Right ventricle myocardium inferior (tissue), 1 donor: ENCODE measurements at regions not wholly inside any gene's neighbourhood (a gene's known extent, or its start where the extent isn't known, plus 50 kb on each side); places are given as distances from the start of the nearest gene placed in this dataset.
"Not testable (repeated sequence)": the region's sequence is repeated elsewhere in the genome, so short reads cannot be mapped to it uniquely, and the experiment has no call there.

Experiments used
- ATAC-seq: fragments of 200-7000 bp; cut with Tn5 transposase; one replicate; pipeline ENCODE4 v1.9.1; 2020; ENCODE audit warnings: mild to moderate bottlenecking, moderate library complexity
- DNase-seq: peaks from one replicate; pipeline ENCODE4 v3.0.0; 2021; ENCODE audit errors: missing footprints
- intact Hi-C: fragments of 100-400 bp; cut with DNase I; formaldehyde crosslinking; loops from one replicate; pipeline ENCODE4 v1.11.0; 2022
- donor health status: DM: no; HTN: yes; CAD: no; lungs with severe emphysema.

DNA sequence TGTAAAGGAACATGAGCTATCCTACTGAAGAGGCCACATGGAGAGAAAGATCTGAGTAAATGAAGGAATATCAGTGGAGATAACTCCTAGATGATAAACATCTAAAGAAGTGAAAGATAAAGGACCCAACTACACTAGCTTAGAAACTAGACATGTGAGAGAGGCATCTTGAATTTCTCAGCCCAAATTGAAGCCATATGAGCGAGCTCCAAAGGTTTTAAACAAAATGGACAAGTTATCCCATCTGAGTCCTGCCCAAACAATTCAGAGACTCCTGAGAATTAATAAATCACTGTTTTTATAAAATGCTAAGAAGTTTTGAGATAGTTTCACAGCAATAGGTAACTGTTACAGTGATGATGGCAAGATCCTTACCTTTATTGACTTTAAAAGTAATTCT is 438.9 kb downstream of the NAV3 start:
- intact Hi-C loops: no loop called here
- no peak for ATAC-seq
- DNase-seq: no peak

DNA sequence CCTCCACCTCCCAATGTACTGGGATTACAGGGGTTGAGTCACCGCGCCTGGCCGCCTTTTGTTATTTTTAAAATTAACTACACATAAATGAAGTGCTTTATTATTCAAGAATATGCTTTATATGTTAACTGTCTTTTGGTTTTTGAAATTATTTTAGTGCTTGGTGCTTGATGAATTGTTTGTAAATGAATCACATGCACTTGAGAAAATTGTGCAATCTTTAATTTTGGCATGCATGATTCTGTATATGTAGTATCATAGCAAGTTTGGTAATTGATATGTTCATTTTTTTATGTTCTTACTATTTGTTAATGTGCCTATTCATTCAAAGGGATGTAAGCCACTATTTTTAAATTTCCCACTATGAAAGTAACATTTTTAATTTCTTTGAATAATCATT is 440.9 kb downstream of the NAV3 start:
- intact Hi-C loops: no loop called here
- DNase-seq (no peak), ATAC-seq (no peak)

DNA sequence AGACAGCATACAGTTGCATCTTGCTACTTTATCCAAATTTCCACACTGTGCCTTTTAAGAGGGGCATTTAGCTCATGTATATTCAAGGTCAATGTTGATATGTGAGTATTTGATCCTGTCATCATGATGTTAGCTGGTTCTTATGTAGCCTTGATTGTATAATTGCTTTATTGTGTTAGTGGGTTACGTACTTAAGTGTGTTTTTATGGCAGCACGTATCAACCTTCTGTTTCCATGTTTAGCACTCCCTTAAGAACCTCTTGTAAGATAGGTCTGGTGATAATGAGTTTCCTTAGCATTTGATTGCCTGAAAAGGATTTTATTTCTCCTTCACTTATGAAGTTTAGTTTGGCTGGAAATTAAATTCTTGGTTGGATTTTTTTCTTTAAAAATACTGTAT is 445.2 kb downstream of the NAV3 start:
- intact Hi-C loops: no loop called here
- no peak for ATAC-seq

DNA sequence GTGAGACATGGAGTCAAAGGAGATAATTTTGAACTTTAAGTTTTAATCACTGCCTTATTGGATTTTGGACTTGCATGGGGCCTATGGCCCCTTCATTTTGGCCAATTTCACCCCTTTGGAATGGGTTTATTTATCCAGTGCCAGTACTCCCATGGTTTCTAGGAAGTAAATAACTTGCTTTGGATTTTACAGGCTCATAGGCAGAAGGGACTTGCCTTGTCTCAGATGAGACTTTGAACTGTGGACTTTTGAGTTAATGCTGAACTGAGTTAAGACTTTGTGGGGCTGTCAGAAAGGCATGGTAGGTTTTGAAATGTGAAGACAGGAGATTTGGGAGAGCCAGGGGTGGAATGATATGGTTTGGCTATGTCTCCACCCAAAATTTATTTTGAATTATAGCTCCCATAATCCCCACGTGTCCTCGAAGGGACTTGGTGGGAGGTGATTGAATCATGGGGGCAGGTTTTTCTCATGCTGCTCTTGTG is 448.1 kb downstream of the NAV3 start:
- no peak for DNase-seq
- ATAC-seq: no peak
- intact Hi-C loops: no loop called here

More for the DNA sequence above, 445.2 kb downstream of the NAV3 start:
- no peak for DNase-seq

DNA sequence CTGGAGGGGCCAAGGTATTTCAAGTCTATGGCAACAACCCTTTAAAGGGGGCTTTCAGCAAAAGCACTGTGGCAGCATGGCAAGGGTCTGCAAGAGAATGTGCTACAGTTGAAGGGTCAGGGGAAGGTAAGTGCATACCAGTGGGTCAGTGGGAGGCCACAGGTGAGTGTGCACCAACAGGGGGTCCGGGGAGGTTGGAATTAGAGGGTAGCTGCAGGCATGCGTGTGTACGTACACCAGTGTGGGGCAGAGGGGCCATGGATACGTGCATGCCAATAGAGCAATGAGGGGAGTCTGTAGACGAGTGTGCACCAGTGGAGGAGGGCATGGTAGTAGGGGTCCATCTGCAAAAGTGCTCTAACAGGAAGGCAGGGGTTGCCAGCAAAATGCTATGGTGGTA is 448.9 kb downstream of the NAV3 start:
- ATAC-seq (no peak), DNase-seq (no peak)
- intact Hi-C loops: no loop called here

DNA sequence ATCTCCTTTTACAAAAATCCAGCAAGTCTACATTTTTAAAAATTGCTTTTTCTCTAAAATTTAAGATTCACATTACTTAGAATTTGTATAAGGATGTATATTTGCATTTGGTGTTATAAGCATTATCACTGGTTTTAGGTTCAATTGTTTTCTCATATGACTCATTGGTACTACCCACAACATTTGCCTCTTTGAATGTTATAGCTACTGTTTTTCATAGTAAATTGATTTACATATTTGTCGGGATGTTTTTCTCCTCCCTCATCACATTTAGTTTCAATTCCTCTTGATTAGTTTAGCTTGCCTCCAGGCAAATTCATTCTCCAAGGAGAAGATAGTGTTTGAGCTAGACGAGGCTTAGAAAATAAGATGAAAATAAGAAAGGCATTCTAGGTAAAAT is 450.4 kb downstream of the NAV3 start:
- DNase-seq, intact Hi-C loops, ATAC-seq: not testable (repeated sequence)

DNA sequence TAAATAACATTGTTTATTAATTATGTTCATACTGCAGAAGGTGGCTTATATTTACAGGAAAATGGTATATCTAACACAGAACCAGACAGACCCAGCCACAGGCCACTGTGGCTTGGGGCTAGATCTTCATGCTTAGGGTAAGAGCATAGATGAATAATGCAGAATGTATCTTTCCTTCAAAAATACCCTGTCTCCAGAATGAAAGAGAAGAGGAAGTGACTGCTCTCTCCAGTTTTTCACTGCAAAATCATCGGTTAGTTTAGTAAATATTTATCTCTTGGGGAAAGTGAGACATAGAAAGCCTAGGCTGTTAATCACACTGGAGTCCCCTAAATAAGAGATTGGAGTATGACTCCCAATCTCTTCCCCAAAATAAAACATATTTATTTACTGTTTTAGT is 453.7 kb downstream of the NAV3 start:
- ATAC-seq (no peak), DNase-seq (no peak)
- intact Hi-C loops: no loop called here

DNA sequence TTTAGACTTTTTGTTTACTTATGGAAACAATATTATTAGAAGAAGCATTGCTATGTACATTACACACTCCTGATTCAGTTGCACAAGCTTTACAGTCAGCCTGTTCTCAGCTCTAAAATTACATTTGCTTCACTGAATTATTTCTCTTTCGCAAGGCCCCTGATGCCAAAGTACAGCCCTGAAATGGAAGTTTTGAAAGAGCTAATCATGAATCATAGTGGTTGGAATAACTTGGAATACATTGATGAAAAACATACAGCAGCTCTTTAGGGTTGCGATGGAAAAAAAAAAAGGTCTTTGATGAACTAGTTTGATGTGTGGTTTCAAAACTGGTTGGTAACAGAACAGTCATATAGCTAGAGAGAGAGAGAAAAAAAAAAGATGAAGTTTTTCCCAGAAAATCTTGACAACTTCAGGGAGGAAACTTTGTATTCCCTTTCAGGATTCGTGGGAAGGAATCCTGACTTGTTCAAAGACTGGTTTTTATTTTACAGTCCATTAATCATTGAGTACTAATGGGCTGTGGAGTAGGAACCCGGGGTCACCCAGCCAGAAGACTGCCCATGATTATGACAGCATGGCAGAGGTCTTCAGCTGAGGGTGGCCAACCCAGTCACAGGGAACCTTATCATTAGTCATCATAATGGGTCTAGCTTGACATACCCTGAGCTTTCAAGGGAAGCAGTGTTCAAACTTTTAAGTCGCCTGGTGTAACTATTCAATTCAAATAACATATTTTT is 460.1 kb downstream of the NAV3 start:
- intact Hi-C loops: loop anchor here (10.0 kb wide), 1 partner anchor 196 kb away; no protein-coding TSS in a partner anchor
- no peak for DNase-seq
- ATAC-seq: no peak

DNA sequence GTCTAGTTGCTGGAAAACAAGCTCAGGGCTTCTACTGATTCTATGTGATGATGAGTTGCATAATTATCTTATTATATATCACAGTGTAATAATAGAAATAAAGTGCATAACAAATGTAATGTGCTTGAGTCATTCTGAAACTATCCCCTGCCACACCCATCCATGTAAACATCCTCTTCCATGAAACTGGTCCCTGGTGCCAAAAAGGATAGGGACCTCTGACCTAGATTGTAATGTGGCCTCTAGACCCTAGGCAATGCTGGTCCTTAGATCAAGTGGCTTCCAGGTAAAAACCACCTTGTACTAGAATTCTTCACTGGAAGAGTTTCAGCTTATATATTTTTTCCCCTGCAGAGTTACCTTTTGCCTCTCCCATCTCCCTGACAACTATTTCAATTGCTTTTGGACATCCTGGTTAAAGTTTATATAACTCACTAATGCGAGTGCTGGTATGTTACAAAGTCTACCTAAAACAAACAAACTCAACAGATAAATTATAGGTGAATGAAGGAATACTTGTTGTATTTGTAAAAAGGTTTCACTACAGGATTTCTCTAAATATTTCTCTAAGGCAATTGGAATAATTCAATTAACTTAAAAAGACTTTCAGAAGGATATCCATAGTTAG is 462.5 kb downstream of the NAV3 start:
- ATAC-seq (no peak), DNase-seq (no peak)
- intact Hi-C loops: loop anchor here (10.0 kb wide), 1 partner anchor 198 kb away; no protein-coding TSS in a partner anchor

DNA sequence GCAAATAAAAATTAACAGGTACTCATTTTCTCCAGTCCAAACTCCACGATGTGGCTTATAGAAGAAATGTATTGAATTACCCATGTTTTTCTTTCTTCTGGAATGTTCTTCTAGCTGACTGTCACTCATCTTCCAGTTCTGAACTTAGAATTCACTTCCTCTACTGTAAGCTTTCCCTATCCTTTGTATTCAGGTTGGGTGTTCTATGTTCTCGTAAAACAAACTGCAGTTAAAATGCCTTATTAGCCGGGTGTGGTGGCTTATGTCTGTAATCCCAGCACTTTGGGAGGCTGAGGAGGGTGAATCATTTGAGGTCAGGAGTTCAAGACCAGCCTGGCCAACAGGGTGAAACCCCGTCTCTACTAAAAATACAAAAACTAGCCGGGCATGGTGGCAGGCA is 470.6 kb downstream of the NAV3 start:
- intact Hi-C loops, ATAC-seq, DNase-seq: not testable (repeated sequence)

DNA sequence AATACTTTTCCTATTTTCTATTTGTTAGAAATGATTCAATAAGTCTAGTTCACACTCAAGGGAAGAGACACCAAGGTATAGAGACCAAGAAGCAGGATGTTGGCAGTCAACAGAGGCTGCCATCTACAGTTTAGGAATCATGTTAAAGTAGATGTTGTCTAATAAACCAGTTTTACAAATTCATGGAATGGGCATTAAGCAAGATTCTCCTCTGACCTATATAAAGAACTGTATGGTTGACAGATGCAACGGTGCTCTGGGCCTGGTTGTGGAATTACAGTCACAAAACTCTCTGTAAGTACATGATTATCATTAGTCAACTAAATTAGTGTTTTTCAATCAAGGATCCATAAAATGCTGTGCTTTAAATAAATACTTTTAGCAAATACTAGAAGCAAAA is 475.1 kb downstream of the NAV3 start:
- intact Hi-C loops: no loop called here
- ATAC-seq (no peak), DNase-seq (no peak)

DNA sequence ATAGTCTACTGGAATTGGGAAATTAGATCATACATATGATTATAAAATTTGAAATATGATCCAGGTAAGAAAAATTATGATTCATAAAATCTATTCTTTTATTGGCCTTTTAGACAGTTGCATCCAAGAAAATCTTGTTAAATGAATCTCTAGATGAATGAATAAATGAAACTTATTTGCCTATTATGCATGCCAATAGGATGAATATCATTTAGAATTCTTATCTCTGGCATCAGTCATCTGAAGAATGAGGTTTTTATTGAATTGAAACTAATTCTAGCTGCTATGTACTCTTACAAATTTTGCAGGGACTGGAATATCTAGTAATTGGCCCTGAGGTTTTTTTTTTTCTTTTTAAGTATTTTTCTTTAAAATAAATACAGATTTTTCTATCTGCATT is 475.5 kb downstream of the NAV3 start:
- intact Hi-C loops: no loop called here
- ATAC-seq (no peak), DNase-seq (no peak)

DNA sequence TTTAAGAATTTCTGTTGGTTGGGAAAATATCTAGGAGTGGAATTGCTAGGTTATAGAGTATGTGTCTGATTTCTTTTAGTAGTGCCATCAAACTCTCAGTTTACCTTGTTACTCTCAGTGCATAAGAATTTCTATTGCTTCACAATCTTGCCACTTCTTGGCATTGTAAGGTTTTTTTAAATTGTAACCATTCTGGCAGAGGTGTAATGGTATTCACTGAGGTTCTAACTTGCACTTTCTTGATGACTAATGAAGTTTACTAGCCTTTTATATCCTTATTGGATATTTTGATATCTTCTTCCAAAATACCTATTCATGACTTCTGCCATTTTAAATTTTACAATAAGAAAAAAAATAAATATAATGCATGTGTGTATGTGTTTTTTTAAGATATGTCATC is 478.0 kb downstream of the NAV3 start:
- intact Hi-C loops: no loop called here

DNA sequence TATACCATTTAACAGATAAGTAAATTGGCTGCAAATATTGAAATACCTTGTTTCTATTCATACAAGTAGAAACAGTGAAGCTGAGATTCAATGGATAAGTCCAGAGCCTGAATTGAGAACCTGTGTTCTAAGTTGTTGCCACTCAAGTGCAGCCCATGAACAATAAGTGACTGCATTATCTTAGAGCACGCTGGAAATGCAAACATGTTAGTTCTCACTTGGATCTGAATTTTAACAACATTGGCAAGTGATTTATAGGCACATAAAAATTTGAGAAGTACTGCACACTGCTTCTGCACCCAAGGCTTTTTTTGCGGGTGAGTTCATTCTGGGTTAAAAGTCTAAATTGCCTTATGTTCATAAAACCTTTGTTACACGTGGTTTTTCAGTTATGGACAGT is 484.3 kb downstream of the NAV3 start:
- ATAC-seq (no peak), DNase-seq (no peak)
- intact Hi-C loops: no loop called here

More for the DNA sequence above, 478.0 kb downstream of the NAV3 start:
- ATAC-seq: no peak
- no peak for DNase-seq

DNA sequence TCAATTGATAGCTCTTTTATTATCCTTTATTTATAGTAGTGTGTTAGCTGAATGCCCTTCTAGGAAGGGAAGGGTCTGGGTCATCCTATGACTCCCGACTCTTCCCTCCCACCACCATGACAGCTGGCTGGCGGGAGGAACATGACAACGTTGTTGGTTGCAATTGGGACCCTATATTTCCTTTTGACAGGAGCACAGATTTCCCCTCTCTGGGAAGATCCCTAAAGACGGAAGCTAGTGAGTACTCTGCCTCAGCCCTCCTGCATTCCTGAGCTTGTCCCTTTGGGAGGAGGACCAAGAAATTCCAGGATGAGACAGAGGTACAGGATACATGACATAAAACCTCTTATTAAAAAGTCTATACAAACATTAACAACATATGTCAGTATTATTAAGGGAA is 485.4 kb downstream of the NAV3 start:
- intact Hi-C loops: no loop called here
- no peak for DNase-seq
- no peak for ATAC-seq

DNA sequence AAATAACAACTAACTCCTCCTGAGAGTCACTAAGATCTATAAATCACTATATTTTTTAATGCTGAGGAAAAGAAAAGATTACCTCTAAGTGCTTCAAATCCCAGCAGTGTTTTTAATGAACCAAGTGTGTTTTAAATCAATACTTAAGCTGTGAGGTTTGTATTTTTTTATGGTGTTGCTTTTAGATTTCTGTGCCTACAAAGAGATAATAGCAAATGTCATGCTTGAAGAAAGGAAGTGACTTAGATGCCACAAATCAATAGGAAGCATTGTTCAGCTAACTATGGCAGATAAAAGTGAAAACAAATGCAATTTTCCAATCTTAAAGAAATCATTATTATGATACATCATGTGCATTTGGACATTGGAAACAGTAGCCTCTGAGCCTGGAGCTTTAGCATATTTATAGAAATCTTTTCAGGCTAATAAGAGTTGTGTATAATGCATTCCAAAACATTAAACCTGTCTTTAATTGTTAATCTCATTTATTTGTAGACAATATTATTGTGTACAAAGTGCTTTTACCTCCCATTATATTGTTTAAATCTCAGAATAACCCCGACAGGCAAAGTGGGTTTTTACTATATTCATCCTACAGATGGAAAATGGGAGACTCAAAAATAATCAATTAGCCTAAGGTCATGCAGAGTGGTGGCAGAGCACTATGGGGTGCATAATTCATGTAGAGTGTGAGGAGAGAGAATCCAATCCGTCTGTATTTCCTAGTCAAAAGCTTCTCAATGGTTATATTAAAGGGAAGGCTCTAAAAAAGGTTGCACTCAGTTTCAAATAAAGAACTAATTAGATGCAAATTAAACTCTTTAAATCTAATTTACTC is 486.2 kb downstream of the NAV3 start:
- no peak for DNase-seq
- ATAC-seq: no peak
- intact Hi-C loops: no loop called here

DNA sequence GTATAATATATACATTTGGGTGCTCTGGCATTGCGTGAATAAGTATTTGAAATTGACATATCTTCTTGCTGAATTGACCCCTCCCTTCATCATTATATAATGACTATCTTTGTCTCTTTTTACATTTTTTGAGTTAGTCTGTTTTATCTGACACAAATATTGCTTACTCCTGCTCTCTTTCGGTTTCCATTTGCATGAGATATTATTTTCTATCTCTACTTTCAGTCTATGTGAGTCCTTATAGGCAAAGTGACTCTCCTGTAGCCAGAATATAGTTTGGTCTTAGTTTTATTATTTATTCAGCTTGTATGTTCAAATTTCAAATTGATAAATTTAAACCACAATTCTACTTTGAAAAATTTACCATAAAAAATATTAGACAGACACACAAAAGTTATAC is 491.0 kb downstream of the NAV3 start:
- ATAC-seq: no peak
- DNase-seq: no peak
- intact Hi-C loops: no loop called here

DNA sequence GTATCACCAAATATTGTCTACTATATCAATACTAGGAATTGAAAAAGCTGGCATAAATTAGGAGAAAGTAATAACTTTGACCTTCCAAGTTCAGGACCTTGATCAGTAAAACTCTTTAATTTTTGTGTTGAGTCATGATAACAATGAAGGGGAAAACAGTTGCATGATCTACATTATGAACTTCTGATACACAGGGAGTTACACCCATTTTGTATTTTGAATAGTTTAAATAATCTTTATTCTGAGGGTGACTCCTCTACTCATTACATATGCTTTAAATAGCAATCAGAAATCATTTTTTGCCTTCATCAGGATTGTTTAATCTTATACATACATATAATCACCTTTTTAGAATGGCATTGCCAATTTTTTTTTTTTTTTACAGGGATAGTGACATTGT is 492.5 kb downstream of the NAV3 start:
- intact Hi-C loops: no loop called here
- DNase-seq (no peak), ATAC-seq (no peak)

DNA sequence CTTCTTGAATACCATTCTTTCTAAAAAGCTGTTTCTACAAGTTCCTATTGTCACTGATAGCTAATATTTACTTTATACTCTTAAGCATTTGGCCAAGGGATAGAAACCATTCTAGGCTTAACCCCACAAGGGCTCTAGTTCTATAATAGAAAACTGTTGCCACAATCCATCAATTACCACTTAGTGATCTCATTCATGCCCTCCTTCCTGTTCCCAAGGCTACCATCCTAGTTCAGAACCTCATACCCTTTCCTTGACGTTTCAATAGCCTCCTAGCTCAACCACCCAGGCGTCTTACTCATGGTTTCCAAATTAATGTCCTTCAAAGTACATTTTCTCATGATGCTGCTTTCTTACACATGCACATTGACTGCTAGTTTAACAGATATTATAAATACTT is 493.5 kb downstream of the NAV3 start:
- no peak for DNase-seq
- intact Hi-C loops: no loop called here
- ATAC-seq: no peak

DNA sequence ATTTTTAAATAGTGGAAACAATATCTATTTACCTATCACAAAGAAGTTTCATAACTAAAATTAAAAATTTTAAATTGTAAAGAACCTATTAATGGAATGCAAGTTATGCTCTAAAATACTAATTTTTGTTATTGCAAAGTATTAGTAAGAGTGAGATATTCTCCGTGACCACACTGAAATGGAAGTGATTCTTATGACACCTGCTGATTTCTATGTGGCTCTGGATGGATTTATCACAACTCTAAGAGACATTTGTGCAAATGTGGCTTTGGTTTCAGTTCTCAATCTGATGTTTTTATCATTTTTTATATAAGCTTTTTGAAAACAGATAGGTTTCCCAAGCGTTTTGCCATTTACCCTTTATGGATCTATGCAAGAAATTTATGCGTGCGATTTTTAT is 497.8 kb downstream of the NAV3 start:
- DNase-seq (no peak), ATAC-seq (no peak)
- intact Hi-C loops: no loop called here
